ENCODE measurements at regions not wholly inside any gene's neighbourhood (a gene's known extent, or its start where the extent isn't known, plus 50 kb on each side); places are given as distances from the start of the nearest gene placed in this dataset.
A peak's percentile ranks its signal among the peaks of the same experiment; 100 is the strongest.
"Not testable (repeated sequence)": the region's sequence is repeated elsewhere in the genome, so short reads cannot be mapped to it uniquely, and the experiment has no call there.

GRCh38 chr3:194249323-194250097 lies 101.6 kb downstream of the CPN2 start:
- DNase-seq, result peak in 2 of 3 experiments; percentile 18 to 56

- DNase-seq, result peak in 2 of 3 experiments; percentile 45 to 54
Measured at GRCh38 chr3:194250098-194251002, 100.8 kb downstream of the CPN2 start.

- no peak for DNase-seq
Measured at GRCh38 chr3:194251007-194251406, 100.1 kb downstream of the CPN2 start.

GRCh38 chr3:194251461-194251860 lies 99.7 kb downstream of the CPN2 start:
- DNase-seq, result no peak

GRCh38 chr3:194251891-194252560 lies 99.1 kb downstream of the CPN2 start:
- DNase-seq, result peak in 1 of 3 experiments; percentile 88

- DNase-seq, result no peak
Measured at GRCh38 chr3:194253270-194253669, 97.9 kb downstream of the CPN2 start.

- DNase-seq, result no peak
Measured at GRCh38 chr3:194254040-194254439, 97.1 kb downstream of the CPN2 start.

- no peak for DNase-seq
Measured at GRCh38 chr3:194255252-194256039, 95.7 kb downstream of the CPN2 start.

- DNase-seq, result peak in 1 of 3 experiments; percentile 37
Measured at GRCh38 chr3:194256040-194256945, 94.8 kb downstream of the CPN2 start.

GRCh38 chr3:194257151-194257621 lies 93.9 kb downstream of the CPN2 start:
- DNase-seq, result no peak

GRCh38 chr3:194257916-194258668 lies 93.0 kb downstream of the CPN2 start:
- DNase-seq, result no peak

- DNase-seq, result no peak
Measured at GRCh38 chr3:194259982-194260766, 91.0 kb downstream of the CPN2 start.

GRCh38 chr3:194261581-194262063 lies 89.5 kb downstream of the CPN2 start:
- DNase-seq, result no peak

GRCh38 chr3:194262176-194262924 lies 88.8 kb downstream of the CPN2 start:
- DNase-seq, result no peak

- no peak for DNase-seq
Measured at GRCh38 chr3:194262925-194263305, 88.2 kb downstream of the CPN2 start.

- DNase-seq, result not testable (repeated sequence)
Measured at GRCh38 chr3:194264631-194265504, 86.3 kb downstream of the CPN2 start.

GRCh38 chr3:194265505-194265892 lies 85.6 kb downstream of the CPN2 start:
- DNase-seq, result peak in 2 of 3 experiments; percentile 24 to 50

All from NCI-H1417 (cell line).